Transverse colon (tissue), 4 donors: ENCODE measurements at regions not wholly inside any gene's neighbourhood (a gene's known extent, or its start where the extent isn't known, plus 50 kb on each side); places are given as distances from the start of the nearest gene placed in this dataset.

Source experiments
- POLR2AphosphoS5 ChIP-seq, 3 donors: sonication (generic); formaldehyde crosslinking; IDR thresholded peaks; one replicate each; pipeline ENCODE4 v1.6.1; 2016; ENCODE audit warnings: antibody characterized with exemption in 3 of 3
- TF ChIP-seq, protein P1 (sequence below), 5 experiments: fragments of 200-600 bp in 3 of 5; fragments of 450-650 bp in 2 of 5; sonication (generic) in 3 of 5; IDR thresholded peaks; 1 replicate in 2 of 5; 2 replicates in 3 of 5; pipeline ENCODE4 v1.5.1; 2016 to 2017; ENCODE audit warnings: antibody characterized with exemption in 5 of 5, inconsistent platforms in 3 of 5, mild to moderate bottlenecking in 2 of 5, moderate library complexity in 1 of 5

DNA sequence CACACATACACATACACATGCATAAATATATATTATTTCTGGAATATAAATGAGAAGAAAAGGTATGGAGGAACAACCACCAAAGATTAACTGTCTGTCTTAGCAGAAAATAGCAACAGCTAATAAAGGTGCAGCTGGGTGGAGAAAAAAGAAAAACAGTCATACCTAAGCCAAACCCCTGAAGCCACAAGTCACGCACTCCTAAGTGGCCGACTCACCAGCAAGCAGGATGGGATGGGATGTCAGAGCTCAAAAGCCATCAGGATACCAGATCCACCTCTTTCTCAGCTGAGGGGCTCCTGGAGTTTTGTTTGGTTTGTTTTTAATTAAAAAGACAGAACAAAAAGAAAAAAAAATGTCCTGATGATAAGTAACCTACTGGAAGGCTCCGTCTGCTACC, 64.7 kb upstream of the HIVEP3 start:
- TF ChIP-seq, protein P1, sequence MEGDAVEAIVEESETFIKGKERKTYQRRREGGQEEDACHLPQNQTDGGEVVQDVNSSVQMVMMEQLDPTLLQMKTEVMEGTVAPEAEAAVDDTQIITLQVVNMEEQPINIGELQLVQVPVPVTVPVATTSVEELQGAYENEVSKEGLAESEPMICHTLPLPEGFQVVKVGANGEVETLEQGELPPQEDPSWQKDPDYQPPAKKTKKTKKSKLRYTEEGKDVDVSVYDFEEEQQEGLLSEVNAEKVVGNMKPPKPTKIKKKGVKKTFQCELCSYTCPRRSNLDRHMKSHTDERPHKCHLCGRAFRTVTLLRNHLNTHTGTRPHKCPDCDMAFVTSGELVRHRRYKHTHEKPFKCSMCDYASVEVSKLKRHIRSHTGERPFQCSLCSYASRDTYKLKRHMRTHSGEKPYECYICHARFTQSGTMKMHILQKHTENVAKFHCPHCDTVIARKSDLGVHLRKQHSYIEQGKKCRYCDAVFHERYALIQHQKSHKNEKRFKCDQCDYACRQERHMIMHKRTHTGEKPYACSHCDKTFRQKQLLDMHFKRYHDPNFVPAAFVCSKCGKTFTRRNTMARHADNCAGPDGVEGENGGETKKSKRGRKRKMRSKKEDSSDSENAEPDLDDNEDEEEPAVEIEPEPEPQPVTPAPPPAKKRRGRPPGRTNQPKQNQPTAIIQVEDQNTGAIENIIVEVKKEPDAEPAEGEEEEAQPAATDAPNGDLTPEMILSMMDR (IDR thresholded peaks at IDR 0.05), result no peak
- no peak for TF ChIP-seq POLR2AphosphoS5 (IDR thresholded peaks at IDR 0.05)
